ENCODE measurements at regions not wholly inside any gene's neighbourhood (a gene's known extent, or its start where the extent isn't known, plus 50 kb on each side); places are given as distances from the start of the nearest gene placed in this dataset.

GRCh38 chr5:74028976-74029375, 403.0 kb downstream of the ARHGEF28 start:
- peak; percentile 41 for DNase-seq (ENCODE audit: low spot score)

GRCh38 chr5:74028406-74028805, 402.4 kb downstream of the ARHGEF28 start:
- DNase-seq (ENCODE audit: low spot score), result peak; percentile 98

- DNase-seq (ENCODE audit: low spot score), result no peak
Observed at GRCh38 chr5:74027732-74028338, 401.8 kb downstream of the ARHGEF28 start.

GRCh38 chr5:74026310-74026709, 400.3 kb downstream of the ARHGEF28 start:
- no peak for DNase-seq (ENCODE audit: low spot score)

GRCh38 chr5:74021126-74021525, 395.1 kb downstream of the ARHGEF28 start:
- no peak for DNase-seq (ENCODE audit: low spot score)

GRCh38 chr5:74020503-74020902, 394.5 kb downstream of the ARHGEF28 start:
- no peak for DNase-seq (ENCODE audit: low spot score)

- DNase-seq (ENCODE audit: low spot score), result no peak
Observed at GRCh38 chr5:74019923-74020322, 393.9 kb downstream of the ARHGEF28 start.

GRCh38 chr5:74017786-74018211, 391.8 kb downstream of the ARHGEF28 start:
- DNase-seq (ENCODE audit: low spot score), result peak; percentile 96

GRCh38 chr5:74017112-74017511, 391.1 kb downstream of the ARHGEF28 start:
- DNase-seq (ENCODE audit: low spot score), result peak; percentile 65

GRCh38 chr5:74016373-74016772, 390.4 kb downstream of the ARHGEF28 start:
- DNase-seq (ENCODE audit: low spot score), result peak; percentile 35

- no peak for DNase-seq (ENCODE audit: low spot score)
Observed at GRCh38 chr5:74015716-74016115, 389.7 kb downstream of the ARHGEF28 start.

- no peak for DNase-seq (ENCODE audit: low spot score)
Observed at GRCh38 chr5:74013222-74013621, 387.2 kb downstream of the ARHGEF28 start.

- no peak for DNase-seq (ENCODE audit: low spot score)
Observed at GRCh38 chr5:74009502-74009901, 383.5 kb downstream of the ARHGEF28 start.

- no peak for DNase-seq (ENCODE audit: low spot score)
Observed at GRCh38 chr5:74007193-74007592, 381.2 kb downstream of the ARHGEF28 start.

- DNase-seq (ENCODE audit: low spot score), result no peak
Observed at GRCh38 chr5:73999297-73999696, 373.3 kb downstream of the ARHGEF28 start.

GRCh38 chr5:73998489-73998888, 372.5 kb downstream of the ARHGEF28 start:
- no peak for DNase-seq (ENCODE audit: low spot score)

GRCh38 chr5:73997960-73998359, 372.0 kb downstream of the ARHGEF28 start:
- DNase-seq (ENCODE audit: low spot score), result no peak

GRCh38 chr5:73996151-73996755, 370.3 kb downstream of the ARHGEF28 start:
- DNase-seq (ENCODE audit: low spot score), result no peak

- DNase-seq (ENCODE audit: low spot score), result no peak
Observed at GRCh38 chr5:73994963-73995362, 369.0 kb downstream of the ARHGEF28 start.
